MM.1S (cell line): ENCODE measurements at regions not wholly inside any gene's neighbourhood (a gene's known extent, or its start where the extent isn't known, plus 50 kb on each side); places are given as distances from the start of the nearest gene placed in this dataset.

Experiments used
- EZH2 ChIP-seq: fragments of 300-600 bp; sonication (generic); optimal IDR thresholded peaks from 2 replicates; pipeline ENCODE3; 2017; ENCODE audit warnings: low read depth, mild to moderate bottlenecking, antibody characterized with exemption, low read length, mixed read lengths
- EZH2phosphoT487 ChIP-seq: fragments of 300-600 bp; sonication (generic); IDR thresholded peaks from 2 replicates; pipeline ENCODE4 v1.6.1; 2018; ENCODE audit warnings: antibody characterized with exemption, low read length
- TF ChIP-seq, protein P1 (sequence below): fragments of 300-600 bp; sonication (generic); IDR thresholded peaks from 2 replicates; pipeline ENCODE4 v1.5.1; 2016; ENCODE audit warnings: antibody characterized with exemption, low read length, mixed read lengths

DNA sequence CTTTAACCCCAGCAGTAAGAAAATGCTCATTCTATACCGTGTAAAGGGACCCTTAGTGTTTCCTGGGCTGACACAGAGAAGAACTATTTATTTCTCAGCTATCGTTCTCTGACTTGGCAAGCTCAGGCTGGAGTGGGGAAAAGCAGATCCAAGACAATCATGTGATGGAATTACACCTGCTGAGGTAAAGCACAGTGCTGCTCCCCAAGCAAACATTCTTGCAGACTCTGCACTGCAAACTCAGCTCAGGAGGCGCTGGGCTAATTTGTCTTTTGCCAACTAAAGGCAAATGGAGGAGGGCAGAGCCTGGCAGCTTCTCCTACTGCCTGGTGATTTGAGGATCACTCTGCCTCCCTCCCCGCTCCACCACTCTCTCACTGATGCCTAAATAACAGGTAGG is 57.8 kb upstream of the FUT8 start:
- TF ChIP-seq, protein P1, sequence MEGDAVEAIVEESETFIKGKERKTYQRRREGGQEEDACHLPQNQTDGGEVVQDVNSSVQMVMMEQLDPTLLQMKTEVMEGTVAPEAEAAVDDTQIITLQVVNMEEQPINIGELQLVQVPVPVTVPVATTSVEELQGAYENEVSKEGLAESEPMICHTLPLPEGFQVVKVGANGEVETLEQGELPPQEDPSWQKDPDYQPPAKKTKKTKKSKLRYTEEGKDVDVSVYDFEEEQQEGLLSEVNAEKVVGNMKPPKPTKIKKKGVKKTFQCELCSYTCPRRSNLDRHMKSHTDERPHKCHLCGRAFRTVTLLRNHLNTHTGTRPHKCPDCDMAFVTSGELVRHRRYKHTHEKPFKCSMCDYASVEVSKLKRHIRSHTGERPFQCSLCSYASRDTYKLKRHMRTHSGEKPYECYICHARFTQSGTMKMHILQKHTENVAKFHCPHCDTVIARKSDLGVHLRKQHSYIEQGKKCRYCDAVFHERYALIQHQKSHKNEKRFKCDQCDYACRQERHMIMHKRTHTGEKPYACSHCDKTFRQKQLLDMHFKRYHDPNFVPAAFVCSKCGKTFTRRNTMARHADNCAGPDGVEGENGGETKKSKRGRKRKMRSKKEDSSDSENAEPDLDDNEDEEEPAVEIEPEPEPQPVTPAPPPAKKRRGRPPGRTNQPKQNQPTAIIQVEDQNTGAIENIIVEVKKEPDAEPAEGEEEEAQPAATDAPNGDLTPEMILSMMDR, result no peak
- no peak for TF ChIP-seq EZH2
- no peak for TF ChIP-seq EZH2phosphoT487
